PC-9 (cell line): ENCODE measurements at regions not wholly inside any gene's neighbourhood (a gene's known extent, or its start where the extent isn't known, plus 50 kb on each side); places are given as distances from the start of the nearest gene placed in this dataset.

Experiments
- BruUV-seq: library from RNA; stranded (reverse); fragments of 400-500 nt; replicated peaks from 2 replicates; lab custom pipeline; 2021; lab: Mats Ljungman, UMichigan
- CTCF ChIA-PET: fragments of 300-600 bp; sonication (Branson Sonifier 250); formaldehyde crosslinking; loops from one replicate; lab custom pipeline; 2022; ENCODE audit warnings: antibody characterized with exemption; lab: Charles Lee
- POLR2A ChIA-PET: fragments of 300-600 bp; sonication (Branson Sonifier 250); formaldehyde crosslinking; loops from one replicate; lab custom pipeline; 2022; ENCODE audit warnings: antibody characterized with exemption; ENCODE audit not compliant: unreplicated experiment; lab: Charles Lee
- DNase-seq, 2 experiments: peaks; one replicate each; pipeline versions ENCODE4 v3.0.0 to v3.0.0-alpha.2; 2015 to 2022; ENCODE audit warnings: mixed read lengths in 1 of 2
- H2AFZ ChIP-seq: fragments of 200-600 bp; sonication (generic); 2 replicates; pipeline ENCODE4 v1.8.1; 2017; ENCODE audit warnings: antibody characterized with exemption
- H3F3A ChIP-seq: fragments of 200-600 bp; sonication (generic); 2 replicates; pipeline ENCODE4 v1.8.1; 2017; ENCODE audit warnings: antibody characterized with exemption, mild to moderate bottlenecking, low read depth; ENCODE audit not compliant: insufficient read depth
- H3K27ac ChIP-seq: fragments of 200-600 bp; sonication (generic); 2 replicates; pipeline ENCODE4 v1.6.1; 2016; ENCODE audit warnings: mixed run types
- H3K27me3 ChIP-seq: fragments of 200-600 bp; sonication (generic); 2 replicates; pipeline ENCODE4 v1.6.1; 2016; ENCODE audit warnings: low read depth, mixed run types; ENCODE audit not compliant: insufficient read depth
- H3K36me3 ChIP-seq: fragments of 200-600 bp; sonication (generic); 2 replicates; pipeline ENCODE4 v1.6.1; 2016; ENCODE audit warnings: low read depth, mixed run types
- H3K4me1 ChIP-seq: fragments of 200-600 bp; sonication (generic); replicated peaks from 2 replicates; pipeline ENCODE4 v1.6.1; 2016; ENCODE audit warnings: mixed run types; ENCODE audit not compliant: insufficient read depth
- H3K4me2 ChIP-seq: fragments of 200-600 bp; sonication (generic); 2 replicates; pipeline ENCODE4 v1.6.1; 2017; ENCODE audit warnings: mixed run types
- H3K4me3 ChIP-seq: fragments of 200-600 bp; sonication (generic); 2 replicates; pipeline ENCODE4 v1.6.1; 2016; ENCODE audit warnings: mixed run types
- H3K79me2 ChIP-seq: fragments of 200-600 bp; sonication (generic); 2 replicates; pipeline ENCODE4 v1.6.1; 2017; ENCODE audit warnings: low read depth, mixed run types
- H3K9me2 ChIP-seq: fragments of 200-600 bp; sonication (generic); 2 replicates; pipeline ENCODE4 v1.8.1; 2017; ENCODE audit warnings: mild to moderate bottlenecking; ENCODE audit not compliant: insufficient read depth
- H3K9me3 ChIP-seq: fragments of 200-600 bp; sonication (generic); 2 replicates; pipeline ENCODE4 v1.8.1; 2016; ENCODE audit warnings: low read depth; ENCODE audit not compliant: insufficient read depth
- H4K20me1 ChIP-seq: fragments of 200-600 bp; sonication (generic); 2 replicates; pipeline ENCODE4 v1.8.1; 2017; ENCODE audit not compliant: insufficient read depth
- EZH2 ChIP-seq: fragments of 200-600 bp; sonication (generic); IDR thresholded peaks from 2 replicates; pipeline ENCODE4 v1.8.0; 2017; ENCODE audit warnings: antibody characterized with exemption, low read depth
- intact Hi-C: fragments of 100-400 bp; cut with micrococcal nuclease; formaldehyde crosslinking; loops from one replicate; pipeline ENCODE4 v1.10.0; 2022; ENCODE audit not compliant: unreplicated experiment
- TF ChIP-seq, protein P1 (sequence below): fragments of 200-600 bp; sonication (generic); conservative IDR thresholded peaks from 2 replicates; pipeline ENCODE4 v1.6.1; 2017; ENCODE audit warnings: mixed run types, antibody characterized with exemption, mild to moderate bottlenecking, moderate library complexity

DNA sequence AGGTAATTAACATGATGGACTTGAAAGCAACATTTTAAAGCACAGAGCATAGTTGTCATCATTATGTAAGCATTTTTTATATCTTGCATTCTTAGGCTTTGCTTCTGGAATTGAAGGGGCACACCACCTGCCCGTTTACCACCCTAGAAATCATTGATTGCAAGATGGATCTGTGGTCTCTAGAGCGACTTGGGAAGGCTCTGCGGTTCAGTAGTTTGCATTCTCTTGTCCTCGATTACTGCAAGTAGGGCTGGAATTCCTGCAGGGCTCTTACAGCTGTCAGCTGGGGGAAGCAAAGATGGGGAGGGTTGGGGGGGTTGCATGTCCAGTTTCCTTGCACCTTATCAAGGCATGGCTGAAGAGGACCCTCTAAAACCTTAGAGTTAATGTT, 56.7 kb upstream of the RNF7 start:
- H3K79me2 ChIP-seq = no peaks in the 10 kb centered on the region
- H3K36me3 ChIP-seq = no peaks in the 10 kb centered on the region
- no peaks in the 10 kb centered on the region for H3F3A ChIP-seq
- no peaks in the 10 kb centered on the region; the same call in 1 of the 2 replicates for H3K9me2 ChIP-seq
- intact Hi-C loops = no loop called here
- POLR2A ChIA-PET = no interaction called here
- no peak overlapping the region for H2AFZ ChIP-seq
- H3K27ac ChIP-seq = no peak overlapping the region
- no peak for DNase-seq
- H3K4me1 ChIP-seq = peaks cover 6% of the 10 kb centered on the region; the same call in 1 of the 2 replicates
- no peak for TF ChIP-seq EZH2
- TF ChIP-seq, protein P1, sequence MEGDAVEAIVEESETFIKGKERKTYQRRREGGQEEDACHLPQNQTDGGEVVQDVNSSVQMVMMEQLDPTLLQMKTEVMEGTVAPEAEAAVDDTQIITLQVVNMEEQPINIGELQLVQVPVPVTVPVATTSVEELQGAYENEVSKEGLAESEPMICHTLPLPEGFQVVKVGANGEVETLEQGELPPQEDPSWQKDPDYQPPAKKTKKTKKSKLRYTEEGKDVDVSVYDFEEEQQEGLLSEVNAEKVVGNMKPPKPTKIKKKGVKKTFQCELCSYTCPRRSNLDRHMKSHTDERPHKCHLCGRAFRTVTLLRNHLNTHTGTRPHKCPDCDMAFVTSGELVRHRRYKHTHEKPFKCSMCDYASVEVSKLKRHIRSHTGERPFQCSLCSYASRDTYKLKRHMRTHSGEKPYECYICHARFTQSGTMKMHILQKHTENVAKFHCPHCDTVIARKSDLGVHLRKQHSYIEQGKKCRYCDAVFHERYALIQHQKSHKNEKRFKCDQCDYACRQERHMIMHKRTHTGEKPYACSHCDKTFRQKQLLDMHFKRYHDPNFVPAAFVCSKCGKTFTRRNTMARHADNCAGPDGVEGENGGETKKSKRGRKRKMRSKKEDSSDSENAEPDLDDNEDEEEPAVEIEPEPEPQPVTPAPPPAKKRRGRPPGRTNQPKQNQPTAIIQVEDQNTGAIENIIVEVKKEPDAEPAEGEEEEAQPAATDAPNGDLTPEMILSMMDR = no peak
- no peaks in the 10 kb centered on the region for H3K9me3 ChIP-seq
- BruUV-seq = no TSS peak
- no peaks in the 10 kb centered on the region for H4K20me1 ChIP-seq
- H3K4me3 ChIP-seq = no peak overlapping the region
- H3K27me3 ChIP-seq = no peaks in the 10 kb centered on the region
- H3K4me2 ChIP-seq = peak overlapping the region; percentile 4; the same call in 1 of the 2 replicates
- CTCF ChIA-PET = no interaction called here

DNA sequence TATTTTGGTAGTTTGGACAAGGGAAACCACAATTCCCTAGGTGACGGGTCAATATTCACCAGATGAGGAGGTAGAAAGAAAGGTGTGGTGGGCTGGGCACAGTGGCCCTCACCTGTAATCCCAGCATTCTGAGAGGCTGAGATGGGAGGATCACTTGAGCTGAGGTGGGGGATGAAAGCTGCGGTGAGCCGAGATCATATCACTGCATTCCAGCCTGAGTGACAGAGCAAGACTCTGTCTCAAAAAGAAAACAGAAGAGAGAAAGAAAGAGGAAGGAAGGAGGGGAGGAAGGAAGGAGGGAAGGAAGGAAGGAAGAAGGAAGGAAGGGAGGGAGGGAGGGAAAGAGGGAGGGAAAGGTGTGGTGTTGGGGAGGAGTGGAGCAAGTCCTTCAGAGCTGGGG, 56.1 kb upstream of the RNF7 start:
- Histone ChIP-seq H3K4me1 (peaks cover 6% of the 10 kb centered on the region; the same call in 1 of the 2 replicates), H3K4me2 (no peak overlapping the region), H3F3A (no peaks in the 10 kb centered on the region), H3K79me2 (no peaks in the 10 kb centered on the region), H3K27me3 (no peaks in the 10 kb centered on the region), H2AFZ (no peak overlapping the region), H4K20me1 (no peaks in the 10 kb centered on the region), H3K27ac (no peak overlapping the region), H3K9me3 (no peaks in the 10 kb centered on the region), H3K4me3 (no peak overlapping the region), H3K9me2 (no peaks in the 10 kb centered on the region; the same call in 1 of the 2 replicates), H3K36me3 (no peaks in the 10 kb centered on the region)
- no TSS peak for BruUV-seq
- POLR2A ChIA-PET = no interaction called here
- TF ChIP-seq EZH2 = no peak
- TF ChIP-seq, protein P1 = no peak
- intact Hi-C loops = no loop called here
- peak in 1 of 2 experiments; percentile 7 for DNase-seq
- CTCF ChIA-PET = no interaction called here

DNA sequence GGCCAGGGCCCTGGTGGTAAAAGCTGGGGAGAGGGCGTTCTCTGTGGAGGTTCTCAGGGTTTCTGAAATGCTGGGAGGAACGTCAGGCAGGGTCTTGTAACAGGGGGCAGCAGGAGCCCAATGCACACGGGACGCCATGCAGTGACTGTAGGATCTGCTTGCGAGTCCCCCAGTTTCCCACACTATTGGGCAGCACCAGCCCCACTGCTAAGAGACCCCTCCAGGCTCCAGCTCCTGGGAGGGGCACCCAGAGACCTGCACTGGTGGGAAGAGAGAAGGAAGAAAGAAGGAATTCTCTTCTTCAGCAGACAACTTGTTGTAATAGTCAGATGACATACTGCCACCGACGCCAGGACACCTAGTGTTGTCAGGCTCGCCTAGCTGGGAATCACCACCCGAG, 55.2 kb upstream of the RNF7 start:
- Histone ChIP-seq H3K27ac (no peak overlapping the region), H2AFZ (no peak overlapping the region), H4K20me1 (no peaks in the 10 kb centered on the region), H3K36me3 (no peaks in the 10 kb centered on the region), H3F3A (no peaks in the 10 kb centered on the region), H3K9me3 (no peaks in the 10 kb centered on the region), H3K27me3 (no peaks in the 10 kb centered on the region), H3K4me3 (no peak overlapping the region), H3K9me2 (no peaks in the 10 kb centered on the region; the same call in 1 of the 2 replicates), H3K4me1 (peaks cover 6% of the 10 kb centered on the region; the same call in 1 of the 2 replicates), H3K79me2 (no peaks in the 10 kb centered on the region), H3K4me2 (no peak overlapping the region)
- no peak for DNase-seq
- POLR2A ChIA-PET = no interaction called here
- intact Hi-C loops = no loop called here
- CTCF ChIA-PET = no interaction called here
- TF ChIP-seq, protein P1 = no peak
- TF ChIP-seq EZH2 = no peak
- no TSS peak for BruUV-seq
